GM23338 (cell line): ENCODE measurements at regions not wholly inside any gene's neighbourhood (a gene's known extent, or its start where the extent isn't known, plus 50 kb on each side); places are given as distances from the start of the nearest gene placed in this dataset.

Experiments used
- CREB1 ChIP-seq: fragments of 250-450 bp; sonication (Bioruptor Pico); IDR thresholded peaks from 2 replicates; pipeline ENCODE4 v1.5.0; 2020; ENCODE audit warnings: low read depth, mild to moderate bottlenecking, moderate library complexity
- EZH2 ChIP-seq: fragments of 200-600 bp; sonication (generic); IDR thresholded peaks from one replicate; pipeline ENCODE4 v1.8.0; 2017; ENCODE audit warnings: antibody characterized with exemption, mild to moderate bottlenecking, low read depth; ENCODE audit not compliant: unreplicated experiment
- EZH2phosphoT487 ChIP-seq: fragments of 200-600 bp; sonication (generic); IDR thresholded peaks from one replicate; pipeline ENCODE4 v1.8.1; 2018; ENCODE audit warnings: antibody characterized with exemption; ENCODE audit not compliant: unreplicated experiment
- POLR2AphosphoS5 ChIP-seq: IDR thresholded peaks from 2 replicates; pipeline ENCODE4 v1.6.1; 2016; ENCODE audit warnings: antibody characterized with exemption, low read depth
- TF ChIP-seq, protein P1 (sequence below), 2 experiments: fragments of 200-600 bp in 1 of 2; sonication (generic) in 1 of 2; conservative IDR thresholded peaks; 2 replicates each; pipeline versions ENCODE4 v1.5.1 to v1.6.1; 2016 to 2017; ENCODE audit warnings: antibody characterized with exemption in 2 of 2, low read depth in 2 of 2, mild to moderate bottlenecking in 2 of 2, moderate library complexity in 1 of 2
- TF ChIP-seq, protein P2 (sequence below): IDR thresholded peaks from one replicate; pipeline ENCODE4 v1.6.1; 2018; ENCODE audit warnings: antibody characterized with exemption; ENCODE audit not compliant: unreplicated experiment

DNA sequence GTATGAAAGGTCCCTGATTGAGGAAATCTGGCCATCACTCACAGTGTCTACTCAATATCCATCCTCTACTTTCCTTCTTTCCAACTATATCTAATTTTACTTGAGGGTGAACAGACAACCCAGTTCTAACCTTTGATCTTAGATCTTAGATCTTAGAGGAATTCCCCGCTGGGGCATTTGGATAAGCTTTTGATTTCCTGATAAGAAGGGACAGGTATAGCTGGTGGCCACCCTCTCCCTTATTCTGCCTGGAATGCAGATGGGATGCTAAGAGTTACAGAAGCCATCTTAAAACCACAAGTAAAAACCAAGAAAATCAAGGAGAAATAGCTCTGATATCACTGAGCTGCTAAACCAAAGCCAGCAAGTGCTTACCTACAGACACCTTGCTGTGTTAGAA lies 77.2 kb upstream of the ACSL3 start:
- TF ChIP-seq, protein P1, sequence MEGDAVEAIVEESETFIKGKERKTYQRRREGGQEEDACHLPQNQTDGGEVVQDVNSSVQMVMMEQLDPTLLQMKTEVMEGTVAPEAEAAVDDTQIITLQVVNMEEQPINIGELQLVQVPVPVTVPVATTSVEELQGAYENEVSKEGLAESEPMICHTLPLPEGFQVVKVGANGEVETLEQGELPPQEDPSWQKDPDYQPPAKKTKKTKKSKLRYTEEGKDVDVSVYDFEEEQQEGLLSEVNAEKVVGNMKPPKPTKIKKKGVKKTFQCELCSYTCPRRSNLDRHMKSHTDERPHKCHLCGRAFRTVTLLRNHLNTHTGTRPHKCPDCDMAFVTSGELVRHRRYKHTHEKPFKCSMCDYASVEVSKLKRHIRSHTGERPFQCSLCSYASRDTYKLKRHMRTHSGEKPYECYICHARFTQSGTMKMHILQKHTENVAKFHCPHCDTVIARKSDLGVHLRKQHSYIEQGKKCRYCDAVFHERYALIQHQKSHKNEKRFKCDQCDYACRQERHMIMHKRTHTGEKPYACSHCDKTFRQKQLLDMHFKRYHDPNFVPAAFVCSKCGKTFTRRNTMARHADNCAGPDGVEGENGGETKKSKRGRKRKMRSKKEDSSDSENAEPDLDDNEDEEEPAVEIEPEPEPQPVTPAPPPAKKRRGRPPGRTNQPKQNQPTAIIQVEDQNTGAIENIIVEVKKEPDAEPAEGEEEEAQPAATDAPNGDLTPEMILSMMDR (conservative IDR thresholded peaks at IDR 0.05; ENCODE audit: low read depth in 2 of 2), result no peak
- TF ChIP-seq POLR2AphosphoS5 (no peak), EZH2phosphoT487 (no peak), EZH2 (no peak), CREB1 (CRISPR knock-in tag) (no peak)
- TF ChIP-seq, protein P2, sequence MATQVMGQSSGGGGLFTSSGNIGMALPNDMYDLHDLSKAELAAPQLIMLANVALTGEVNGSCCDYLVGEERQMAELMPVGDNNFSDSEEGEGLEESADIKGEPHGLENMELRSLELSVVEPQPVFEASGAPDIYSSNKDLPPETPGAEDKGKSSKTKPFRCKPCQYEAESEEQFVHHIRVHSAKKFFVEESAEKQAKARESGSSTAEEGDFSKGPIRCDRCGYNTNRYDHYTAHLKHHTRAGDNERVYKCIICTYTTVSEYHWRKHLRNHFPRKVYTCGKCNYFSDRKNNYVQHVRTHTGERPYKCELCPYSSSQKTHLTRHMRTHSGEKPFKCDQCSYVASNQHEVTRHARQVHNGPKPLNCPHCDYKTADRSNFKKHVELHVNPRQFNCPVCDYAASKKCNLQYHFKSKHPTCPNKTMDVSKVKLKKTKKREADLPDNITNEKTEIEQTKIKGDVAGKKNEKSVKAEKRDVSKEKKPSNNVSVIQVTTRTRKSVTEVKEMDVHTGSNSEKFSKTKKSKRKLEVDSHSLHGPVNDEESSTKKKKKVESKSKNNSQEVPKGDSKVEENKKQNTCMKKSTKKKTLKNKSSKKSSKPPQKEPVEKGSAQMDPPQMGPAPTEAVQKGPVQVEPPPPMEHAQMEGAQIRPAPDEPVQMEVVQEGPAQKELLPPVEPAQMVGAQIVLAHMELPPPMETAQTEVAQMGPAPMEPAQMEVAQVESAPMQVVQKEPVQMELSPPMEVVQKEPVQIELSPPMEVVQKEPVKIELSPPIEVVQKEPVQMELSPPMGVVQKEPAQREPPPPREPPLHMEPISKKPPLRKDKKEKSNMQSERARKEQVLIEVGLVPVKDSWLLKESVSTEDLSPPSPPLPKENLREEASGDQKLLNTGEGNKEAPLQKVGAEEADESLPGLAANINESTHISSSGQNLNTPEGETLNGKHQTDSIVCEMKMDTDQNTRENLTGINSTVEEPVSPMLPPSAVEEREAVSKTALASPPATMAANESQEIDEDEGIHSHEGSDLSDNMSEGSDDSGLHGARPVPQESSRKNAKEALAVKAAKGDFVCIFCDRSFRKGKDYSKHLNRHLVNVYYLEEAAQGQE, result no peak
